ENCODE measurements at regions not wholly inside any gene's neighbourhood (a gene's known extent, or its start where the extent isn't known, plus 50 kb on each side); places are given as distances from the start of the nearest gene placed in this dataset.

GRCh38 chr14:104282332-104283196 lies 144.2 kb downstream of the KIF26A start:
- H3K4me1 ChIP-seq = no peaks in the 10 kb centered on the region
- ChIA-PET POLR2A (no interaction called here), CTCF (interaction anchor here (1.6 kb wide), 1 partner anchor 10 kb away, joined by 4 read pairs; no protein-coding TSS in a partner anchor)
- FAIRE-seq = no peak
- DNase-seq (ENCODE audit: low read depth in 1 of 2, low spot score in 1 of 2) = no peak
- no peaks in the 10 kb centered on the region for H3K9me3 ChIP-seq
- no peak overlapping the region for H3K4me2 ChIP-seq
- H3K4me3 ChIP-seq = no peak overlapping the region
- no peak overlapping the region for H3K27ac ChIP-seq
- 45% methylated on average over 23 of the region's 26 CpGs for WGBS (ENCODE audit: missing lambda C conversion rate)
- ATAC-seq = no peak
- no peak for TF ChIP-seq ELK1 (IDR thresholded peaks at IDR 0.05; ENCODE audit: low read depth, low read length)
- no peak for TF ChIP-seq EP300 (IDR thresholded peaks at IDR 0.05)
- no peak for TF ChIP-seq HOXB5 (CRISPR knock-in tag; IDR thresholded peaks at IDR 0.05)
- TF ChIP-seq GATA3 (IDR thresholded peaks at IDR 0.05; ENCODE audit: borderline replicate concordance) = no peak
- no peak for TF ChIP-seq HOXA7 (CRISPR knock-in tag; IDR thresholded peaks at IDR 0.05)

- Histone ChIP-seq H3K9me3 (no peaks in the 10 kb centered on the region), H3K4me2 (no peak overlapping the region), H3K4me1 (no peaks in the 10 kb centered on the region), H3K27ac (no peak overlapping the region), H3K4me3 (no peak overlapping the region)
- TF ChIP-seq SREBF2 (IDR thresholded peaks at IDR 0.05) = no peak
- no peak for TF ChIP-seq ZFP36 (IDR thresholded peaks at IDR 0.05; ENCODE audit: borderline replicate concordance, partially characterized antibody)
- no peak for TF ChIP-seq JUNB (IDR thresholded peaks at IDR 0.05)
- no peak for TF ChIP-seq CHD4 (IDR thresholded peaks at IDR 0.05; ENCODE audit: borderline replicate concordance)
- TF ChIP-seq RAD21 (conservative IDR thresholded peaks at IDR 0.05 in 1 of 2, IDR thresholded peaks at IDR 0.05 in 1 of 2) = no peak
- no peak for TF ChIP-seq KDM1A (IDR thresholded peaks at IDR 0.05; ENCODE audit: low read depth)
- TF ChIP-seq CBX8 (IDR thresholded peaks at IDR 0.05) = no peak
- TF ChIP-seq ZNF302 (CRISPR knock-in tag; IDR thresholded peaks at IDR 0.05) = no peak
- TF ChIP-seq POLR2A (IDR thresholded peaks at IDR 0.05; ENCODE audit: low read length) = no peak
- no peak for TF ChIP-seq HEYL (CRISPR knock-in tag; IDR thresholded peaks at IDR 0.05)
- no peak for TF ChIP-seq ELK1 (IDR thresholded peaks at IDR 0.05; ENCODE audit: low read depth, low read length)
- TF ChIP-seq NPAS2 (CRISPR knock-in tag; IDR thresholded peaks at IDR 0.05; ENCODE audit: borderline replicate concordance) = no peak
- TF ChIP-seq ESRRA (IDR thresholded peaks at IDR 0.05; ENCODE audit: borderline replicate concordance, low read length) = no peak
- TF ChIP-seq MAFK (IDR thresholded peaks at IDR 0.05; ENCODE audit: partially characterized antibody) = no peak
- no peak for TF ChIP-seq HOXA7 (CRISPR knock-in tag; IDR thresholded peaks at IDR 0.05)
- no peak for TF ChIP-seq HDAC2 (IDR thresholded peaks at IDR 0.05)
- no peak for TF ChIP-seq MAZ (IDR thresholded peaks at IDR 0.05; ENCODE audit: borderline replicate concordance, low read depth, low read length)
- TF ChIP-seq CHD2 (IDR thresholded peaks at IDR 0.05; ENCODE audit: low read length, partially characterized antibody) = no peak
- TF ChIP-seq ZSCAN20 (CRISPR knock-in tag; IDR thresholded peaks at IDR 0.05) = no peak
- CTCF ChIA-PET = interaction anchor here (0.7 to 1.6 kb wide), 4 partner anchors 9 to 146 kb away, joined by 3 to 4 read pairs (median 3); no protein-coding TSS in a partner anchor
- 44% methylated on average over 14 of the region's 25 CpGs for WGBS (ENCODE audit: missing lambda C conversion rate)
- DNase-seq (ENCODE audit: low read depth in 1 of 2, low spot score in 1 of 2) = no peak
- peak in 1 of 2 experiments; percentile 33; a peak in 1 of 6 replicates for ATAC-seq
- POLR2A ChIA-PET = no interaction called here
- FAIRE-seq = no peak
These were observed 145.1 kb downstream of the KIF26A start for GRCh38 chr14:104283197-104284106.

Measured in A549 (cell line).